WI38 (cell line): ENCODE measurements at regions not wholly inside any gene's neighbourhood (a gene's known extent, or its start where the extent isn't known, plus 50 kb on each side); places are given as distances from the start of the nearest gene placed in this dataset.
"Not testable (repeated sequence)": the region's sequence is repeated elsewhere in the genome, so short reads cannot be mapped to it uniquely, and the experiment has no call there.

Experiments used
- H3K4me3 ChIP-seq: 2 replicates; pipeline ENCODE4 v1.5.1; 2011; ENCODE audit warnings: low read depth, mild to moderate bottlenecking, control low read depth, low read length
- CTCF ChIP-seq: IDR thresholded peaks from 2 replicates; pipeline ENCODE4 v1.5.1; 2012; ENCODE audit warnings: low read depth, mild to moderate bottlenecking, control low read depth, low read length

- H3K4me3 ChIP-seq: no peak overlapping the region
- no peak for TF ChIP-seq CTCF
These were observed 1130.7 kb upstream of the FAM98A start for GRCh38 chr2:34729845-34730244.

GRCh38 chr2:34724107-34724506, 1125.0 kb upstream of the FAM98A start:
- TF ChIP-seq CTCF: no peak
- no peak overlapping the region for H3K4me3 ChIP-seq

- H3K4me3 ChIP-seq: no peak overlapping the region
- no peak for TF ChIP-seq CTCF
These were observed 1124.6 kb upstream of the FAM98A start for GRCh38 chr2:34723683-34724082.

- TF ChIP-seq CTCF: no peak
These were observed 1120.1 kb upstream of the FAM98A start for GRCh38 chr2:34719206-34719605.

GRCh38 chr2:34705551-34706247, 1106.6 kb upstream of the FAM98A start:
- no peak for TF ChIP-seq CTCF
- no peak overlapping the region for H3K4me3 ChIP-seq

More at GRCh38 chr2:34719206-34719605, 1120.1 kb upstream of the FAM98A start:
- no peak overlapping the region for H3K4me3 ChIP-seq

GRCh38 chr2:34703292-34703691, 1104.2 kb upstream of the FAM98A start:
- TF ChIP-seq CTCF: no peak
- no peak overlapping the region for H3K4me3 ChIP-seq

GRCh38 chr2:34702391-34702790, 1103.3 kb upstream of the FAM98A start:
- H3K4me3 ChIP-seq: not testable (repeated sequence)

- not testable (repeated sequence) for H3K4me3 ChIP-seq
These were observed 1078.5 kb upstream of the FAM98A start for GRCh38 chr2:34677591-34677990.

- not testable (repeated sequence) for H3K4me3 ChIP-seq
These were observed 1078.0 kb upstream of the FAM98A start for GRCh38 chr2:34677119-34677531.
